ENCODE measurements at regions not wholly inside any gene's neighbourhood (a gene's known extent, or its start where the extent isn't known, plus 50 kb on each side); places are given as distances from the start of the nearest gene placed in this dataset.

GRCh38 chr2:163479599-163479998, 256.2 kb downstream of the FIGN start:
- no peak overlapping the region for H3K4me3 ChIP-seq (ENCODE audit: extremely low read depth, insufficient read depth, low read length, poor library complexity, severe bottlenecking)
- no peaks in the 10 kb centered on the region for H3K9me3 ChIP-seq (ENCODE audit: control insufficient read depth, low read length)
- H3K4me1 ChIP-seq (ENCODE audit: control insufficient read depth, insufficient read depth, low read length, poor library complexity, severe bottlenecking), result no peaks in the 10 kb centered on the region
- 91 to 96% methylated on average over 5 to 7 of the region's 9 CpGs for WGBS, 2 experiments (ENCODE audit: insufficient coverage in 2 of 2)
- H3K36me3 ChIP-seq (ENCODE audit: control insufficient read depth, insufficient read depth, low read length), result no peaks in the 10 kb centered on the region
- no peak overlapping the region for H3K27ac ChIP-seq (ENCODE audit: low read depth, low read length, severe bottlenecking)

GRCh38 chr2:163475815-163476214, 260.0 kb downstream of the FIGN start:
- Histone ChIP-seq H3K4me1 (ENCODE audit: control insufficient read depth, insufficient read depth, low read length, poor library complexity, severe bottlenecking) (no peaks in the 10 kb centered on the region), H3K9me3 (ENCODE audit: control insufficient read depth, low read length) (no peaks in the 10 kb centered on the region), H3K36me3 (ENCODE audit: control insufficient read depth, insufficient read depth, low read length) (no peaks in the 10 kb centered on the region), H3K4me3 (ENCODE audit: extremely low read depth, insufficient read depth, low read length, poor library complexity, severe bottlenecking) (no peak overlapping the region), H3K27ac (ENCODE audit: low read depth, low read length, severe bottlenecking) (no peak overlapping the region)
- WGBS, 2 experiments (ENCODE audit: insufficient coverage in 2 of 2), result no CpG with 5 or more reads among the region's 3 CpGs

- Histone ChIP-seq H3K4me3 (ENCODE audit: extremely low read depth, insufficient read depth, low read length, poor library complexity, severe bottlenecking) (no peak overlapping the region), H3K27ac (ENCODE audit: low read depth, low read length, severe bottlenecking) (no peak overlapping the region), H3K4me1 (ENCODE audit: control insufficient read depth, insufficient read depth, low read length, poor library complexity, severe bottlenecking) (no peaks in the 10 kb centered on the region), H3K36me3 (ENCODE audit: control insufficient read depth, insufficient read depth, low read length) (no peaks in the 10 kb centered on the region), H3K9me3 (ENCODE audit: control insufficient read depth, low read length) (no peaks in the 10 kb centered on the region)
- 93% methylated on average over 2 of the region's 4 CpGs; no CpG with 5 or more reads in 1 of the 2 experiments for WGBS, 2 experiments (ENCODE audit: insufficient coverage in 2 of 2)
These were observed 260.9 kb downstream of the FIGN start for GRCh38 chr2:163474889-163475288.

GRCh38 chr2:163474319-163474744, 261.5 kb downstream of the FIGN start:
- WGBS, 2 experiments (ENCODE audit: insufficient coverage in 2 of 2), result 86 to 93% methylated on average over 4 of the region's 4 CpGs

GRCh38 chr2:163471947-163472346, 263.9 kb downstream of the FIGN start:
- no peaks in the 10 kb centered on the region for H3K4me1 ChIP-seq (ENCODE audit: control insufficient read depth, insufficient read depth, low read length, poor library complexity, severe bottlenecking)
- H3K9me3 ChIP-seq (ENCODE audit: control insufficient read depth, low read length), result no peaks in the 10 kb centered on the region
- no peaks in the 10 kb centered on the region for H3K36me3 ChIP-seq (ENCODE audit: control insufficient read depth, insufficient read depth, low read length)
- H3K27ac ChIP-seq (ENCODE audit: low read depth, low read length, severe bottlenecking), result no peak overlapping the region
- 50 to 57% methylated on average over 1 of the region's 1 CpG for WGBS, 2 experiments (ENCODE audit: insufficient coverage in 2 of 2)
- no peak overlapping the region for H3K4me3 ChIP-seq (ENCODE audit: extremely low read depth, insufficient read depth, low read length, poor library complexity, severe bottlenecking)

More at GRCh38 chr2:163474319-163474744, 261.5 kb downstream of the FIGN start:
- Histone ChIP-seq H3K9me3 (ENCODE audit: control insufficient read depth, low read length) (no peaks in the 10 kb centered on the region), H3K27ac (ENCODE audit: low read depth, low read length, severe bottlenecking) (no peak overlapping the region), H3K36me3 (ENCODE audit: control insufficient read depth, insufficient read depth, low read length) (no peaks in the 10 kb centered on the region), H3K4me1 (ENCODE audit: control insufficient read depth, insufficient read depth, low read length, poor library complexity, severe bottlenecking) (no peaks in the 10 kb centered on the region), H3K4me3 (ENCODE audit: extremely low read depth, insufficient read depth, low read length, poor library complexity, severe bottlenecking) (no peak overlapping the region)

GRCh38 chr2:163469561-163469962, 266.2 kb downstream of the FIGN start:
- WGBS, 2 experiments (ENCODE audit: insufficient coverage in 2 of 2), result 20 to 42% methylated on average over 1 to 2 of the region's 3 CpGs
- Histone ChIP-seq H3K36me3 (ENCODE audit: control insufficient read depth, insufficient read depth, low read length) (no peaks in the 10 kb centered on the region), H3K27ac (ENCODE audit: low read depth, low read length, severe bottlenecking) (no peak overlapping the region), H3K4me1 (ENCODE audit: control insufficient read depth, insufficient read depth, low read length, poor library complexity, severe bottlenecking) (no peaks in the 10 kb centered on the region), H3K4me3 (ENCODE audit: extremely low read depth, insufficient read depth, low read length, poor library complexity, severe bottlenecking) (no peak overlapping the region), H3K9me3 (ENCODE audit: control insufficient read depth, low read length) (no peaks in the 10 kb centered on the region)

GRCh38 chr2:163467251-163467630, 268.6 kb downstream of the FIGN start:
- H3K27ac ChIP-seq (ENCODE audit: low read depth, low read length, severe bottlenecking), result no peak overlapping the region
- WGBS, 2 experiments (ENCODE audit: insufficient coverage in 2 of 2), result 85 to 96% methylated on average over 5 to 7 of the region's 10 CpGs
- no peaks in the 10 kb centered on the region for H3K36me3 ChIP-seq (ENCODE audit: control insufficient read depth, insufficient read depth, low read length)
- no peaks in the 10 kb centered on the region for H3K4me1 ChIP-seq (ENCODE audit: control insufficient read depth, insufficient read depth, low read length, poor library complexity, severe bottlenecking)
- no peak overlapping the region for H3K4me3 ChIP-seq (ENCODE audit: extremely low read depth, insufficient read depth, low read length, poor library complexity, severe bottlenecking)
- no peaks in the 10 kb centered on the region for H3K9me3 ChIP-seq (ENCODE audit: control insufficient read depth, low read length)

GRCh38 chr2:163466331-163467250, 269.2 kb downstream of the FIGN start:
- 92% methylated on average over 3 of the region's 11 CpGs; no CpG with 5 or more reads in 1 of the 2 experiments for WGBS, 2 experiments (ENCODE audit: insufficient coverage in 2 of 2)
- Histone ChIP-seq H3K9me3 (ENCODE audit: control insufficient read depth, low read length) (no peaks in the 10 kb centered on the region), H3K4me1 (ENCODE audit: control insufficient read depth, insufficient read depth, low read length, poor library complexity, severe bottlenecking) (no peaks in the 10 kb centered on the region), H3K36me3 (ENCODE audit: control insufficient read depth, insufficient read depth, low read length) (no peaks in the 10 kb centered on the region), H3K4me3 (ENCODE audit: extremely low read depth, insufficient read depth, low read length, poor library complexity, severe bottlenecking) (no peak overlapping the region), H3K27ac (ENCODE audit: low read depth, low read length, severe bottlenecking) (no peak overlapping the region)

GRCh38 chr2:163465440-163465839, 270.4 kb downstream of the FIGN start:
- WGBS, 2 experiments (ENCODE audit: insufficient coverage in 2 of 2), result 100% methylated on average over 1 of the region's 2 CpGs
- Histone ChIP-seq H3K36me3 (ENCODE audit: control insufficient read depth, insufficient read depth, low read length) (no peaks in the 10 kb centered on the region), H3K4me1 (ENCODE audit: control insufficient read depth, insufficient read depth, low read length, poor library complexity, severe bottlenecking) (no peaks in the 10 kb centered on the region), H3K4me3 (ENCODE audit: extremely low read depth, insufficient read depth, low read length, poor library complexity, severe bottlenecking) (no peak overlapping the region), H3K27ac (ENCODE audit: low read depth, low read length, severe bottlenecking) (no peak overlapping the region), H3K9me3 (ENCODE audit: control insufficient read depth, low read length) (no peaks in the 10 kb centered on the region)

- 90 to 100% methylated on average over 1 to 3 of the region's 3 CpGs for WGBS, 2 experiments (ENCODE audit: insufficient coverage in 2 of 2)
- H3K27ac ChIP-seq (ENCODE audit: low read depth, low read length, severe bottlenecking), result no peak overlapping the region
These were observed 272.4 kb downstream of the FIGN start for GRCh38 chr2:163463411-163463810.

GRCh38 chr2:163462993-163463392, 272.8 kb downstream of the FIGN start:
- 78 to 93% methylated on average over 3 to 5 of the region's 5 CpGs for WGBS, 2 experiments (ENCODE audit: insufficient coverage in 2 of 2)
- Histone ChIP-seq H3K36me3 (ENCODE audit: control insufficient read depth, insufficient read depth, low read length) (no peaks in the 10 kb centered on the region), H3K4me1 (ENCODE audit: control insufficient read depth, insufficient read depth, low read length, poor library complexity, severe bottlenecking) (no peaks in the 10 kb centered on the region), H3K27ac (ENCODE audit: low read depth, low read length, severe bottlenecking) (no peak overlapping the region), H3K9me3 (ENCODE audit: control insufficient read depth, low read length) (no peaks in the 10 kb centered on the region), H3K4me3 (ENCODE audit: extremely low read depth, insufficient read depth, low read length, poor library complexity, severe bottlenecking) (no peak overlapping the region)

More at GRCh38 chr2:163463411-163463810, 272.4 kb downstream of the FIGN start:
- Histone ChIP-seq H3K4me3 (ENCODE audit: extremely low read depth, insufficient read depth, low read length, poor library complexity, severe bottlenecking) (no peak overlapping the region), H3K9me3 (ENCODE audit: control insufficient read depth, low read length) (no peaks in the 10 kb centered on the region), H3K4me1 (ENCODE audit: control insufficient read depth, insufficient read depth, low read length, poor library complexity, severe bottlenecking) (no peaks in the 10 kb centered on the region), H3K36me3 (ENCODE audit: control insufficient read depth, insufficient read depth, low read length) (no peaks in the 10 kb centered on the region)

Measured in mesodermal cell (in vitro differentiated cells).